ENCODE measurements at regions not wholly inside any gene's neighbourhood (a gene's known extent, or its start where the extent isn't known, plus 50 kb on each side); places are given as distances from the start of the nearest gene placed in this dataset.

DNA sequence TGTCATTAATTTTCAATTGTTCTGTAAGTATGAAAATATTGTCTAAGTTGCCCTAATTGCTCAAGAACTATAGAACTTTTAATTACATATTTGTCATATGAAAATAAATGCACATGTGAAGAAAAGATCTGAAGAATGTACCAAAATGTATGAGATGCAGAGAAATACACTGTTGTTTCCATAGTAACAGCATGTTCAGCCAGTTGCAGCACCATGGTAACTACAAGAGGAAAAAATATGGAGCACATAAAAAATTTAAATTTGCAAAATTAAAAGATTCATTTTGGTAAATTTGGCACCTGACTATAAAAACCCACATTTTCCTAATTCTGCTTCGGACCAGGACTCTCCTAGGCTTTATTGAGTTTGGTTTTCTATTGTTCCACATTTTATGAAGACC, 1170.0 kb upstream of the MIR17HG start:
- TF ChIP-seq, protein P1, sequence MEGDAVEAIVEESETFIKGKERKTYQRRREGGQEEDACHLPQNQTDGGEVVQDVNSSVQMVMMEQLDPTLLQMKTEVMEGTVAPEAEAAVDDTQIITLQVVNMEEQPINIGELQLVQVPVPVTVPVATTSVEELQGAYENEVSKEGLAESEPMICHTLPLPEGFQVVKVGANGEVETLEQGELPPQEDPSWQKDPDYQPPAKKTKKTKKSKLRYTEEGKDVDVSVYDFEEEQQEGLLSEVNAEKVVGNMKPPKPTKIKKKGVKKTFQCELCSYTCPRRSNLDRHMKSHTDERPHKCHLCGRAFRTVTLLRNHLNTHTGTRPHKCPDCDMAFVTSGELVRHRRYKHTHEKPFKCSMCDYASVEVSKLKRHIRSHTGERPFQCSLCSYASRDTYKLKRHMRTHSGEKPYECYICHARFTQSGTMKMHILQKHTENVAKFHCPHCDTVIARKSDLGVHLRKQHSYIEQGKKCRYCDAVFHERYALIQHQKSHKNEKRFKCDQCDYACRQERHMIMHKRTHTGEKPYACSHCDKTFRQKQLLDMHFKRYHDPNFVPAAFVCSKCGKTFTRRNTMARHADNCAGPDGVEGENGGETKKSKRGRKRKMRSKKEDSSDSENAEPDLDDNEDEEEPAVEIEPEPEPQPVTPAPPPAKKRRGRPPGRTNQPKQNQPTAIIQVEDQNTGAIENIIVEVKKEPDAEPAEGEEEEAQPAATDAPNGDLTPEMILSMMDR (conservative IDR thresholded peaks at IDR 0.05; ENCODE audit: low read depth), result no peak
- POLR2A ChIA-PET (ENCODE audit: low non-redundant PET), result no interaction called here
- H3K27ac ChIP-seq, result no peak overlapping the region
- CTCF ChIA-PET, result no interaction called here
- no peak for DNase-seq (ENCODE audit: low spot score)

GRCh38 chr13:90184355-90184754, 1163.1 kb upstream of the MIR17HG start:
- CTCF ChIA-PET, result no interaction called here
- no peak for DNase-seq (ENCODE audit: low spot score)
- TF ChIP-seq, protein P1 (conservative IDR thresholded peaks at IDR 0.05; ENCODE audit: low read depth), result no peak
- POLR2A ChIA-PET (ENCODE audit: low non-redundant PET), result no interaction called here
- H3K27ac ChIP-seq, result no peak overlapping the region

DNA sequence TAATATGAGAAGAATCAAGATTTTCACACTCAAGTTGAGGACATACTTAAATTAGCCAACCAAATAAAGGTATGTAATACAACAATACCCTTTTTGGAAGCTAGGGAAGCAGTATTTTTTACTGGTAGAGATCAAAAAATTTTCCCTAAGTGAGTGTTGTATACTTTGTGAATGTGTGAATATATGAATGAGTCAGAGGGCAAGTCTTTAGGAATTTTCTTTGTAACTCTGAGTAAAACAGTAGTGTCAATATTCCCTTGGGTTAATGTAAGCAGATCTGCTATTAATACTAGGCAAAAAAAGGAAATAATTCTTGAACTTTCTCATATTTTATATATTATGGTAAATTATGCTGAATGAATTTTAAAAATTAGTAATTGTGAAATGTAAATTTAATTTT, 1161.8 kb upstream of the MIR17HG start:
- DNase-seq (ENCODE audit: low spot score), result no peak
- POLR2A ChIA-PET (ENCODE audit: low non-redundant PET), result no interaction called here
- CTCF ChIA-PET, result interaction anchor here (0.9 kb wide), 1 partner anchor 681 kb away, joined by 3 read pairs; no protein-coding TSS in a partner anchor
- TF ChIP-seq, protein P1 (conservative IDR thresholded peaks at IDR 0.05; ENCODE audit: low read depth), result no peak
- no peak overlapping the region for H3K27ac ChIP-seq

DNA sequence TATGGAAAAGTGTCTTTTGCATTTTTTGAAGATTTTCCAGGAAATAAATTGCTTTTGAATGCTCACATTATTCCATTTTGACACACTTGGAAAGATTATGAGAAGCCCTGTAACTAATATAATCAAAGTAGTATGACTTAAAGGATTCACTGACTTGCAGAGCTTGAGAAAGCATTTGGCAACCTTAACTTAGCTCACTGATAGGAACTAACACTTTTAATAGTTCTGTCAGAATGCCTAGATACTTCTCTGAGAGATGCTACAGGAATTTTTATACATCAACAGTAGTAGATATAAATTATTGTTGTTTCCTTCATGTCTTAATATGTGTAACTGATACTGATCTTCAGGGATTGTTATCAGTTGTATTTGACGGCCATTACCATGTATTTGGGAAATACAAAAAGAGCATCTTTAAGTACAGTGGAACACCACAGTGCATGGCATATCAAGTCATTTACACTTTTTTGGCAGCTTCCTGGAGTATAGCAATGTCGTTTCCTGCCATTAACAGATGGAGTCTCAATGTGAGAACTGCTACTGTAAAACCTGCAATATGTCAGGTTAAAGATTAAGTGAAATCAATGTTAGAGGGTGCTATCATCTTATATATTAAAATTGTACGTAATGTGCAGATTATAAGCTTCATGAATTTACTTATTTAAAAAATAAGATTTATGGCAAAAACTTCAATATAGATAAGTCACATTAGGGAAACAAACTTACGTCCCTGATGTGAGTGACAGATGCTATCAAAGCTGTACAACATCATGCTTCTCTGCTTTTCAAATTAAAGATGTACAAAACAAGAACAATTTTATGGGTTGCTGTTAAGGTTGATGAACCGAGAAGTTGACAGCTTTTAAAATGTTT, 1159.8 kb upstream of the MIR17HG start:
- DNase-seq (ENCODE audit: low spot score), result no peak
- H3K27ac ChIP-seq, result no peak overlapping the region
- CTCF ChIA-PET, result interaction anchor here (0.7 to 0.8 kb wide), 2 partner anchors 204 to 1417 kb away, joined by 3 to 4 read pairs; no protein-coding TSS in a partner anchor
- TF ChIP-seq, protein P1 (conservative IDR thresholded peaks at IDR 0.05; ENCODE audit: low read depth), result no peak
- POLR2A ChIA-PET (ENCODE audit: low non-redundant PET), result no interaction called here

DNA sequence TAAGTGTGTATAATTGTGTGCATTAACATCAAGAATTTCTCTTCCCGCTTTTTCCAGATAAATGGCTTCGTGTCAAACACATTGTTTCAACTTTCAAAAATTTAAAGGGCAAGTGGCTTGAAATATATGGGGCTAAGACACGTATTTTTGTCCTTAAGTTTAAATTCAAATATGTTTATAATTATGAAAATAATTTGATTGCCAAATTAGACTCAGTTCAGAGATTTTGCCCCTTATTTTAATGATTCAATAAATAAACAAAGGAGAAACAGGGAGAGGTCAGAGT, 1159.2 kb upstream of the MIR17HG start:
- TF ChIP-seq, protein P1 (conservative IDR thresholded peaks at IDR 0.05; ENCODE audit: low read depth), result no peak
- CTCF ChIA-PET, result interaction anchor here (0.8 kb wide), 1 partner anchor 1418 kb away, joined by 4 read pairs; no protein-coding TSS in a partner anchor
- no peak for DNase-seq (ENCODE audit: low spot score)
- H3K27ac ChIP-seq, result no peak overlapping the region
- POLR2A ChIA-PET (ENCODE audit: low non-redundant PET), result no interaction called here

DNA sequence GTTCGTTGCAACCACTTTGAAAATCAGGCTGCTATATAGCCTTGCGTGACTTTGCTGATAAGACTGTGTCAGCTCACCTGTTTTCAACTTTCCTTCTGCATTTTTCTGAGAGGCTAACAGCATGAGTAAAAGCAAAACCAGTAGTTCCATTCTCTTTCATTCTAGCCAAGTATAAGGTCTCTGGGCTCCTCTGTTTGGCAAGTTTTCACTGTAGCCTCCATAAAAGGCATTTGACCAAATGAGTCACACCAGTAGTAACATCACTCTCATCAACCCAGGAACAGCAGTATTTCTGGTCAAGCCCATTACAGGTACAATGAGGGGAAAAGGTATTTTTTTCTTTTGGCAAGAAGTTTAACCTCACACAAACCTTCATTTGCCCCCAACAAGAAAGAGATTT, 1149.8 kb upstream of the MIR17HG start:
- POLR2A ChIA-PET (ENCODE audit: low non-redundant PET), result no interaction called here
- TF ChIP-seq, protein P1 (conservative IDR thresholded peaks at IDR 0.05; ENCODE audit: low read depth), result no peak
- CTCF ChIA-PET, result no interaction called here
- no peak overlapping the region for H3K27ac ChIP-seq
- DNase-seq (ENCODE audit: low spot score), result no peak

Measured in RWPE1 (cell line).